CD14-positive monocyte (primary cell): ENCODE measurements at regions not wholly inside any gene's neighbourhood (a gene's known extent, or its start where the extent isn't known, plus 50 kb on each side); places are given as distances from the start of the nearest gene placed in this dataset.

Experiments
- DNase-seq, 3 donors: peaks; one replicate each; pipeline ENCODE4 v3.0.0-alpha.2; 2011 to 2022
- H2AFZ ChIP-seq: 2 replicates; pipeline ENCODE4 v1.6.0; 2012; ENCODE audit warnings: mild to moderate bottlenecking, low read depth, low read length, inconsistent platforms; ENCODE audit not compliant: insufficient read depth, poor library complexity, severe bottlenecking
- H3K27ac ChIP-seq, 2 donors: 1 replicate in 1 of 2; 2 replicates in 1 of 2; pipeline ENCODE4 v1.5.1; 2012 to 2013; ENCODE audit warnings: low read length in 2 of 2, control low read depth in 1 of 2, inconsistent platforms in 1 of 2, low read depth in 1 of 2, mild to moderate bottlenecking in 1 of 2
- H3K27me3 ChIP-seq, 2 donors: one replicate each; pipeline versions ENCODE4 v1.6.0 to v1.6.1; 2011 to 2013; ENCODE audit warnings: low read length in 2 of 2; ENCODE audit not compliant: control insufficient read depth in 2 of 2, insufficient read depth in 2 of 2
- H3K36me3 ChIP-seq, 2 donors: replicated peaks in 1 of 2; 1 replicate in 1 of 2; 2 replicates in 1 of 2; pipeline versions ENCODE4 v1.5.1 to v1.6.1; 2012 to 2013; ENCODE audit warnings: low read length in 2 of 2, control low read depth in 1 of 2, inconsistent platforms in 1 of 2, mild to moderate bottlenecking in 1 of 2; ENCODE audit not compliant: insufficient read depth in 2 of 2, control insufficient read depth in 1 of 2
- H3K4me1 ChIP-seq, 2 donors: 1 replicate in 1 of 2; 2 replicates in 1 of 2; pipeline versions ENCODE4 v1.5.1 to v1.6.1; 2012 to 2013; ENCODE audit warnings: low read length in 2 of 2, control low read depth in 1 of 2, inconsistent platforms in 1 of 2, mild to moderate bottlenecking in 1 of 2, moderate library complexity in 1 of 2; ENCODE audit not compliant: insufficient read depth in 2 of 2, control insufficient read depth in 1 of 2
- H3K4me2 ChIP-seq: replicated peaks from 2 replicates; pipeline ENCODE3; 2012; ENCODE audit warnings: low read length, moderate library complexity, mild to moderate bottlenecking; ENCODE audit not compliant: poor library complexity, severe bottlenecking; ENCODE audit errors: extremely low read depth
- H3K4me3 ChIP-seq, 3 experiments: fragments of 200-600 bp in 1 of 3; sonication (generic) in 1 of 3; replicated peaks in 1 of 3; 1 replicate in 2 of 3; 2 replicates in 1 of 3; pipeline ENCODE4 v1.5.1; 2011 to 2013; ENCODE audit warnings: low read length in 3 of 3, mild to moderate bottlenecking in 3 of 3, control low read depth in 2 of 3, low read depth in 2 of 3, inconsistent platforms in 1 of 3, moderate library complexity in 1 of 3
- H3K79me2 ChIP-seq: 2 replicates; pipeline ENCODE4 v1.6.0; 2012; ENCODE audit warnings: mild to moderate bottlenecking, control low read depth, inconsistent platforms, low read length, moderate library complexity; ENCODE audit not compliant: insufficient read depth
- H3K9ac ChIP-seq: 2 replicates; pipeline ENCODE4 v1.6.0; 2017; ENCODE audit warnings: low read length, mild to moderate bottlenecking; ENCODE audit not compliant: insufficient read depth, poor library complexity, severe bottlenecking
- H3K9me3 ChIP-seq, 2 donors: replicated peaks in 1 of 2; 1 replicate in 1 of 2; 2 replicates in 1 of 2; pipeline versions ENCODE4 v1.5.1 to v1.6.1; 2012 to 2013; ENCODE audit warnings: low read length in 2 of 2, control low read depth in 1 of 2; ENCODE audit not compliant: control insufficient read depth in 1 of 2, insufficient read depth in 1 of 2
- H4K20me1 ChIP-seq: 2 replicates; pipeline ENCODE4 v1.6.0; 2012; ENCODE audit warnings: mild to moderate bottlenecking, low read length, control low read depth, moderate library complexity; ENCODE audit not compliant: insufficient read depth
- H3K27ac Mint-ChIP-seq, 7 donors: one replicate each; pipeline ENCODE4 v1.8.0; 2020; ENCODE audit warnings: mild to moderate bottlenecking in 7 of 7, mixed read lengths in 7 of 7, moderate library complexity in 6 of 7, inconsistent platforms in 2 of 7
- H3K27me3 Mint-ChIP-seq, 3 donors: one replicate each; pipeline ENCODE4 v1.8.0; 2021 to 2022; ENCODE audit warnings: low read depth in 3 of 3, mild to moderate bottlenecking in 3 of 3, mixed read lengths in 3 of 3, moderate library complexity in 3 of 3, inconsistent platforms in 1 of 3
- H3K36me3 Mint-ChIP-seq, 2 donors: one replicate each; pipeline ENCODE4 v1.8.0; 2020; ENCODE audit warnings: mixed read lengths in 2 of 2, inconsistent platforms in 1 of 2, mild to moderate bottlenecking in 1 of 2
- H3K4me1 Mint-ChIP-seq: one replicate; pipeline ENCODE4 v1.8.0; 2020; ENCODE audit warnings: mild to moderate bottlenecking, mixed read lengths
- H3K4me3 Mint-ChIP-seq, 2 donors: one replicate each; pipeline ENCODE4 v1.8.0; 2020; ENCODE audit warnings: mild to moderate bottlenecking in 2 of 2, mixed read lengths in 2 of 2, moderate library complexity in 1 of 2
- H3K9me3 Mint-ChIP-seq, 7 donors: one replicate each; pipeline ENCODE4 v1.8.0; 2020 to 2022; ENCODE audit warnings: mixed read lengths in 7 of 7, mild to moderate bottlenecking in 6 of 7, moderate library complexity in 6 of 7, inconsistent platforms in 2 of 7
- WGBS: methylation state at CpG from one replicate; pipeline ENCODE4 v1.1.5; 2013; ENCODE audit warnings: missing lambda C conversion rate; ENCODE audit not compliant: insufficient coverage; 5-methylcytosine and 5-hydroxymethylcytosine counted together
- intact Hi-C, 2 donors: fragments of 100-400 bp; cut with micrococcal nuclease; formaldehyde crosslinking; loops; one replicate each; pipeline versions ENCODE4 v1.15.0 to v1.15.1; 2023
- TF ChIP-seq, protein P1 (sequence below): fragments of 200-600 bp; IDR thresholded peaks from one replicate; pipeline ENCODE4 v1.8.0; 2022; ENCODE audit warnings: antibody characterized with exemption, mild to moderate bottlenecking

- no peaks in the 10 kb centered on the region for H3K9me3 ChIP-seq
- intact Hi-C loops, result no loop called here
- no peaks in the 10 kb centered on the region for H4K20me1 ChIP-seq
- TF ChIP-seq, protein P1, sequence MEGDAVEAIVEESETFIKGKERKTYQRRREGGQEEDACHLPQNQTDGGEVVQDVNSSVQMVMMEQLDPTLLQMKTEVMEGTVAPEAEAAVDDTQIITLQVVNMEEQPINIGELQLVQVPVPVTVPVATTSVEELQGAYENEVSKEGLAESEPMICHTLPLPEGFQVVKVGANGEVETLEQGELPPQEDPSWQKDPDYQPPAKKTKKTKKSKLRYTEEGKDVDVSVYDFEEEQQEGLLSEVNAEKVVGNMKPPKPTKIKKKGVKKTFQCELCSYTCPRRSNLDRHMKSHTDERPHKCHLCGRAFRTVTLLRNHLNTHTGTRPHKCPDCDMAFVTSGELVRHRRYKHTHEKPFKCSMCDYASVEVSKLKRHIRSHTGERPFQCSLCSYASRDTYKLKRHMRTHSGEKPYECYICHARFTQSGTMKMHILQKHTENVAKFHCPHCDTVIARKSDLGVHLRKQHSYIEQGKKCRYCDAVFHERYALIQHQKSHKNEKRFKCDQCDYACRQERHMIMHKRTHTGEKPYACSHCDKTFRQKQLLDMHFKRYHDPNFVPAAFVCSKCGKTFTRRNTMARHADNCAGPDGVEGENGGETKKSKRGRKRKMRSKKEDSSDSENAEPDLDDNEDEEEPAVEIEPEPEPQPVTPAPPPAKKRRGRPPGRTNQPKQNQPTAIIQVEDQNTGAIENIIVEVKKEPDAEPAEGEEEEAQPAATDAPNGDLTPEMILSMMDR, result no peak
- no peak for DNase-seq
- no CpG with 5 or more reads among the region's 1 CpG for WGBS
- H3K4me1 Mint-ChIP-seq, result peaks cover 13% of the 10 kb centered on the region
- H2AFZ ChIP-seq, result no peak overlapping the region
- H3K36me3 Mint-ChIP-seq, result no peaks in the 10 kb centered on the region
- H3K27ac ChIP-seq, result no peak overlapping the region
- no peak overlapping the region for H3K4me2 ChIP-seq
- H3K4me3 ChIP-seq, result no peak overlapping the region
- H3K36me3 ChIP-seq, result no peaks in the 10 kb centered on the region
- no peaks in the 10 kb centered on the region for H3K4me1 ChIP-seq
- H3K27me3 ChIP-seq, result no peaks in the 10 kb centered on the region
- H3K79me2 ChIP-seq, result no peaks in the 10 kb centered on the region
- no peaks in the 10 kb centered on the region for H3K27me3 Mint-ChIP-seq
- no peak overlapping the region for H3K4me3 Mint-ChIP-seq
- H3K9ac ChIP-seq, result no peak overlapping the region
- peaks cover 0 to 3% (median 0%) of the 10 kb centered on the region in 7 donors for H3K9me3 Mint-ChIP-seq
- no peak overlapping the region for H3K27ac Mint-ChIP-seq
Observed at GRCh38 chr13:84933797-84934196, 865.4 kb downstream of the SLITRK6 start.

- no peak overlapping the region for H3K4me3 Mint-ChIP-seq
- no peak overlapping the region for H2AFZ ChIP-seq
- H3K79me2 ChIP-seq, result no peaks in the 10 kb centered on the region
- no peaks in the 10 kb centered on the region for H3K36me3 Mint-ChIP-seq
- H3K4me3 ChIP-seq, result no peak overlapping the region
- no peak overlapping the region for H3K4me2 ChIP-seq
- no peaks in the 10 kb centered on the region for H3K4me1 ChIP-seq
- WGBS, result 60% methylated on average over 1 of the region's 1 CpG
- H3K9me3 ChIP-seq, result peaks cover 0 to 5% of the 10 kb centered on the region in 2 donors
- TF ChIP-seq, protein P1, result no peak
- H3K36me3 ChIP-seq, result no peaks in the 10 kb centered on the region
- peaks cover 0 to 4% (median 2%) of the 10 kb centered on the region in 7 donors for H3K9me3 Mint-ChIP-seq
- no peak overlapping the region for H3K9ac ChIP-seq
- no peaks in the 10 kb centered on the region for H4K20me1 ChIP-seq
- H3K27ac ChIP-seq, result no peak overlapping the region
- no peaks in the 10 kb centered on the region for H3K27me3 Mint-ChIP-seq
- no peak overlapping the region for H3K27ac Mint-ChIP-seq
- intact Hi-C loops, result no loop called here
- no peaks in the 10 kb centered on the region for H3K27me3 ChIP-seq
- DNase-seq, result no peak
- H3K4me1 Mint-ChIP-seq, result peaks cover 13% of the 10 kb centered on the region
Observed at GRCh38 chr13:84931264-84931663, 868.0 kb downstream of the SLITRK6 start.
